ENCODE measurements at regions not wholly inside any gene's neighbourhood (a gene's known extent, or its start where the extent isn't known, plus 50 kb on each side); places are given as distances from the start of the nearest gene placed in this dataset.
A peak's percentile ranks its signal among the peaks of the same experiment; 100 is the strongest.

GRCh38 chr3:72338942-72339669, 509.1 kb downstream of the SHQ1 start:
- Histone ChIP-seq H3K36me3 (no peaks in the 10 kb centered on the region), H3K9me3 (0 out of 2 replicates have a peak, but pooled peaks cover 3% of the 10 kb centered on the region), H3K4me3 (ENCODE audit: low read depth, low read length) (no peak overlapping the region), H3K27me3 (no peaks in the 10 kb centered on the region), H3K4me1 (peaks cover 34% of the 10 kb centered on the region)
- no peak for DNase-seq
- TF ChIP-seq, protein P1, sequence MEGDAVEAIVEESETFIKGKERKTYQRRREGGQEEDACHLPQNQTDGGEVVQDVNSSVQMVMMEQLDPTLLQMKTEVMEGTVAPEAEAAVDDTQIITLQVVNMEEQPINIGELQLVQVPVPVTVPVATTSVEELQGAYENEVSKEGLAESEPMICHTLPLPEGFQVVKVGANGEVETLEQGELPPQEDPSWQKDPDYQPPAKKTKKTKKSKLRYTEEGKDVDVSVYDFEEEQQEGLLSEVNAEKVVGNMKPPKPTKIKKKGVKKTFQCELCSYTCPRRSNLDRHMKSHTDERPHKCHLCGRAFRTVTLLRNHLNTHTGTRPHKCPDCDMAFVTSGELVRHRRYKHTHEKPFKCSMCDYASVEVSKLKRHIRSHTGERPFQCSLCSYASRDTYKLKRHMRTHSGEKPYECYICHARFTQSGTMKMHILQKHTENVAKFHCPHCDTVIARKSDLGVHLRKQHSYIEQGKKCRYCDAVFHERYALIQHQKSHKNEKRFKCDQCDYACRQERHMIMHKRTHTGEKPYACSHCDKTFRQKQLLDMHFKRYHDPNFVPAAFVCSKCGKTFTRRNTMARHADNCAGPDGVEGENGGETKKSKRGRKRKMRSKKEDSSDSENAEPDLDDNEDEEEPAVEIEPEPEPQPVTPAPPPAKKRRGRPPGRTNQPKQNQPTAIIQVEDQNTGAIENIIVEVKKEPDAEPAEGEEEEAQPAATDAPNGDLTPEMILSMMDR (IDR thresholded peaks at IDR 0.05; ENCODE audit: low read depth, low read length), result no peak

DNA sequence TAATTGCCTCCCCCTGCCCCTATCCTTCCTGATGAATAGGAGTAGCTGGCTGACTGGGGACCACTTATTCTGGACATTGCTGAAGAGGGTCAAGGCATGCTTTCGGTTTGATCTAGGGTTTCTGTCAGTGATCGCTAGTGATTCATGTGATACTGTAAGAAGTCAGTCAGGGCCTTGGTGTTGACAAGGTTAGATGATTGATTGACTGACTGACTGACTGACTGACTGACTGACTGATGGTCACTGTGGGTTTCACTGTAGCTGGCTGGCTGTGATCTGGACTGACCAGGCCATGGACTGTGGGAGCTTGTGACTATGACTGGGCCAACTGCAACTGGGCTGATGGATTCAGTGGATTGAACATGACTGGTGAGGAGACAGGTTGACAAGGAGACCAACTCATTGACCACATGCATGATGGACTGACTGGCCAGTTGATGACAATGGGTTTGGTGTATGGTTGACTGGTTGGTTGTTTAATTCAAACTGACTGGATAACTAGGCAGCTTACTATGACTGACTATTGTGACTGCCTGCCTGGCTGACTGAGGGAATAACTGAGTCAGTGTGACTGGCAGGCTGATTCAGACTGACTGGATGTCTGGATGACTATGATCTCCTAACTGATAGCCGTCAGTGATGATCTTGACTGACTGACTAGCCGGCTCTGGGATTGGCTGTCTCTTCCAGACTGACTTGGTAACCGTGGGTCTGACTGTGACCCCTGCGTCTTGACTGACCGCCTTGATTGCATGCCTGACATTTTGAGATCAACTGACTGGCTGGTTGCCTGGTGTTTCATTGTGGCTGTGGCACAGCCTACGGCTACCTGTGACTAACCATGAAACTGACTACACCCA, 509.9 kb downstream of the SHQ1 start:
- Histone ChIP-seq H3K27me3 (no peaks in the 10 kb centered on the region), H3K4me3 (ENCODE audit: low read depth, low read length) (no peak overlapping the region), H3K36me3 (no peaks in the 10 kb centered on the region), H3K4me1 (peaks cover 42% of the 10 kb centered on the region), H3K9me3 (0 out of 2 replicates have a peak, but pooled peaks cover 3% of the 10 kb centered on the region)
- DNase-seq, result no peak
- TF ChIP-seq, protein P1 (IDR thresholded peaks at IDR 0.05; ENCODE audit: low read depth, low read length), result no peak

DNA sequence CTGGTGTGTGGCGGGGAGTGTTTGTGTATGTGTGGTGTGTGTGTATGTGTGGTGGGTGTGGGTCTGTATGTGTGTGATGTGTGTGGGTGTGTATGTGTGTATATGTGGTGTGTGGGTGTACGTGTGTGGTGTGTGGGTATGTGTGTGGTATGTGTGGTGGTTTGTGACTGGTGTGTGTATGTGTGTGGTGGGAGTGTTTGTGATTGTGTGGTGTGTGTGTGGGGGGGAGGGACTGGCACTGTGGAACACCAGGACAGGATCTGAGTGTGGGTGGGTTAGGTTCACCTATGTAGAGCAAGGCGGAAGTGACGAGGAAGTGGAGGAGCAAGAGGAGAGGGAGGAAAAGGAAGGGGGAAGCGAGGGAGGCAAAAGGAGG, 510.8 kb downstream of the SHQ1 start:
- TF ChIP-seq, protein P1 (IDR thresholded peaks at IDR 0.05; ENCODE audit: low read depth, low read length), result no peak
- Histone ChIP-seq H3K4me1 (peaks cover 42% of the 10 kb centered on the region), H3K36me3 (no peaks in the 10 kb centered on the region), H3K27me3 (no peaks in the 10 kb centered on the region), H3K4me3 (ENCODE audit: low read depth, low read length) (no peak overlapping the region), H3K9me3 (0 out of 2 replicates have a peak, but pooled peaks cover 3% of the 10 kb centered on the region)
- DNase-seq, result no peak

DNA sequence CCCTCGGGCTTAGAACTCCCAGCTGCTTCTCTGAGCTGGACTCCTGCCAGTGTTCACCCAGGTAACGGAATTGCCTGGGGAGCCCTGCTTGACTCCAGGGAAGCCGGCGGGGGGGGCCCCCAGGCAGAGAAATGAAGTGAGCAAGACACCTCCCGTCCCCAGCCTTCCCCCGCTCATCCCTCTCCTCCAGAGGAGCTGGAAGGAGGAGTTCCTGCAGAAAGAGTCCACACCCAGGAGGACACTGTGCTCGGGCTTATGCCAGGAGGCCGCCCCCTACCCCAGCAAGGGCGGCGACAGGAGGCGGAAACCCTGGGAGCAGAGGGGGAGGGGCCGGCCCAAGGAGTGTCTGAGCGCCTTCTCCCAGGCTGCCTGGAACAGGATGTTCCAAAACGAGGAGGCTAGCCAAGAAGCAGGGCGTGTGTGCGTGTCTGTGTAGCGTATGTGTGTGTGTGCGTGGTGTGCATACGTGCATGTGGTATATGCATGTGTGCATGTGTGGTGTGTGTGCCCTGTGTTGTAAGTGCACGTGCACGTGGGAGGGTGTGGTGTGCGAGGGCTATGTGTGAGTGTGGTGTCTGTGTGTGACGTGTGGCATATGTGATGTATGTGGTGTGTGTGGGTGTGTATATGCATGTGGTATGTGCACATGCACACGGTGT, 511.3 kb downstream of the SHQ1 start:
- Histone ChIP-seq H3K9me3 (0 out of 2 replicates have a peak, but pooled peaks cover 3% of the 10 kb centered on the region), H3K4me1 (peaks cover 42% of the 10 kb centered on the region), H3K4me3 (ENCODE audit: low read depth, low read length) (no peak overlapping the region), H3K27me3 (no peaks in the 10 kb centered on the region), H3K36me3 (no peaks in the 10 kb centered on the region)
- TF ChIP-seq, protein P1 (IDR thresholded peaks at IDR 0.05; ENCODE audit: low read depth, low read length), result no peak
- peak; percentile 75 for DNase-seq

DNA sequence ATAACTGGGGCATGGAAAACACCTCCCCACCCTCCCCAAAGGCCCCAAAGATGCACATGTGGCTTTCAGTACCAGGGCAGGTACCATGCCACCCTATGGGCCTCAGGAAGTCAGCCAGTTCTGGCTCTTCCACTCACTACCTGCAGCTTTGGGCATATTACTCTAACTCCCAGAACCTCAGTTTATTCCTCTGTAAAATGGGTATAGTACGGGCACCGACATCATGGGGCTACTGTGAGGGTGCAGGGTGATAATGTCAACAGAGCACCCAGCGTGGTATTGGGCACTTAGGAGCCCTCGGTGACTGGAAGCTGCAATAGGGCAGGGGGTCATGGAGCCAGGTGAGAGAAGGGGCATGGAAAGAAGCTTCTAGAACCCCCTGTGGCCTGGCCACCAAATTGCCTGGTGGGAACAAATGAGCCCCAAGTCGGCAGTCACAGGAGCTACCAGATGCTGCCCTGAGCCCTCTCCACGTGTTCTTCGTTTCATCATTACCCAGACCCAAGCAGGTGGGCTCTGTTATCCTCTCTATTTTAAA, 512.1 kb downstream of the SHQ1 start:
- H3K27me3 ChIP-seq, result no peaks in the 10 kb centered on the region
- H3K9me3 ChIP-seq, result 0 out of 2 replicates have a peak, but pooled peaks cover 3% of the 10 kb centered on the region
- TF ChIP-seq, protein P1 (IDR thresholded peaks at IDR 0.05; ENCODE audit: low read depth, low read length), result no peak
- H3K36me3 ChIP-seq, result no peaks in the 10 kb centered on the region
- no peak overlapping the region for H3K4me3 ChIP-seq (ENCODE audit: low read depth, low read length)
- H3K4me1 ChIP-seq, result peaks cover 43% of the 10 kb centered on the region
- DNase-seq, result no peak

All from BE2C (cell line).